ENCODE measurements at regions not wholly inside any gene's neighbourhood (a gene's known extent, or its start where the extent isn't known, plus 50 kb on each side); places are given as distances from the start of the nearest gene placed in this dataset.
A peak's percentile ranks its signal among the peaks of the same experiment; 100 is the strongest.

DNA sequence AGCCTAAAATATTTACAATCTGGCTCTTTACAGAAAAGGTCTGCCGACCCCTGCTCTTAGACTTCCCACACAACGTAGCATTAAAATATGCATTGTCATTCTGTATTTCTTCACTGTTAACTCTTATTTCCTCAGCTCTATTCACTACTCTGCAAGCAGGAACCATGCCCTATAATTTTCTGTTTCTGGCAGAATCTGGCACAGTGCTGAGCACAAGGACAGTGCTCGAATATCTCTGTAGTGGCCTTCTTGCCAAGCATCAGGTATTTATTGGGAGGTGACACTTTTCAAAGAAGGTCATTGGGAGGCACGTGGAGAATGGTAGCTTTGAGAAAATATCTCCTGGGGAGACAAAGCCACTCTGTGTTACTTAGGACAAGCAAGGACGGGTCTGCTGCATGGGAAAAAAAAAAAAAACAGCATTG, 77.9 kb downstream of the PSMG1 start:
- peak; percentile 58 for DNase-seq

- DNase-seq = no peak
These were observed 78.3 kb downstream of the PSMG1 start for GRCh38 chr21:39104911-39105310.

DNA sequence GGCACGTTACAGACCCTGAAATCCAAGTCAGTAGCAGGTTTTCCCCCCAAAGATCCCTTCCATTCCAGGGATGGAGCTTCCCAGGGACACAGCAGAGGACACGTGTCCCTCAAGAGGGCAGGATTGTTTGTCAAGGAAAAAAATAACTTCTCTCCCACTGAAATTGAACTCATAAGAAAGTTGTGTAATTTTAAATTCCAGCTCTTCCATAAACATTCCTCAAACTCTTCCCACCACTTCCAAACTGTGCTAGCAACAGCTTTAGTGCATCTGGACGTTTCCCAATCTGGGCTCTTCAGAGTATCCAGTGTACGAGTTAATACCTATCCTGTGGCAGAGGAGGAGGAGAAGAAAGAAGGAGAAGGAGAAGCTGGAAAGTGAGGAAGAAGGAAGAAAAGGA, 79.6 kb downstream of the PSMG1 start:
- no peak for DNase-seq

DNA sequence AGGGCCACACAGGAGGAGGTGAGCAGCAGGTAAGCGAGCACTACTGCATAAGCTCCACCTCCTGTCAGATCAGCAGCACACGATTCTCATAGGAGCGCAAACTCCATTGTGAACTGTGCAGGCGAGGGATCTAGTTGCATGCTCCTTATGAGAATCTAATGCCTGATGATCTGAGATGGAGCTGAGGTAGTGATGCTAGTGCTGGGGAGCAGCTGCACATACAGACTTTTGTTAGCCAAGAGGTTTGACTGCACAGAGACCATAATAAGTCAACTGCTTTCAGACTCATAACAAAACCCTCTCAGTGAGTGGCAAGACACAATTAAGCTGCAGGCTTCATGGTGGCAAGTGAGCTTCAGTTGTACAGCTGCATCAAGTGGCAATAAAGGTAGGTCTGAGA, 83.4 kb downstream of the PSMG1 start:
- no peak for DNase-seq

DNA sequence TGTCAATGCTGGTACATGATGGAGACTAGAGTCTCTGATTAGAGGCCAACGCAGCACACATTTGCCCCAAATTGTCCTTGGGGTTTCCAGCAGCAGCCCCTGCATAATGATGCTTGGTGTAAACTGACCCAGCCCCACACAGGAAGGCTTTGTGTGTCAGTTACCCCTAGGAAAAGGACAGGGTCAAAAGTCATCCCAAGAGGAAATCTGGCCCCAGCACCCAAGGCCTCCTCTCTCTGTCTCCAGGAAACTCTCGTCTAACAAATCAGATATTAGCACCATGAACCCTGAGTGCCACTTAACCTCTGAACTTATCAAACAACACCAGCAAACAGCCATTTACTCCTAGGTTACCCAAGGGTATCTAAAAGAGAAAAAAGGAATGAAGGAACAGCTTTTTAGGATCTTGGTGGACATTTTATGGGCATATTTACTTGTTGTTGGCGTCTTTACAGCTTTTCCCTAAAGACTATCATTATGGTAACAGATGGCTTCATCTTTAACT, 84.5 kb downstream of the PSMG1 start:
- DNase-seq = no peak

- no peak for DNase-seq
These were observed 85.3 kb downstream of the PSMG1 start for GRCh38 chr21:39097981-39098380.

DNA sequence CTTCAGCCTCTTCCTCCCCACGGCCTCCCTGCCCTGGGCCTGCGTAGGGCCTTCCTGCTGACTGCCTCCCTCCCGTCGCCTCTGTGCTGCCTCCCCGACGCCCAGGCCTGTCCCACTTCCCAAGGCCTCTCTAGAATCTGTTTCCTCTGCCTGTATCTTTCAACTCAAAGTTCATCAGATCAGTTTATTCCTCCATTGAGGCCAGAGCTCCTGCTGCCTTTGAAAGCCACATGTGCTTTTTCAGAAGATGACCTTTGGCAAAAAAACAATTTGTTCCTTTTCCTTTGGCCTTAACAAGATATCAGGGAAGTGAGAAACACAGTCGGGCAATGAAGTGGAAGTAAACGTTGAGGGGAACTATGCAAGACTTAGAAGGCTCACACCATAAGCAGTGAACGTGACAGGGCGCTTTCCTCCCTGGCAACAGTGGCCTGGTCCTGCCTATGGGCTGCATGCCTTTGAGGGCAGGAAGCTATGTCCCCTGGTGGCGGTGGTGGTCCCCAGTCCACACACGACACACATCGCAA, 85.9 kb downstream of the PSMG1 start:
- no peak for DNase-seq

DNA sequence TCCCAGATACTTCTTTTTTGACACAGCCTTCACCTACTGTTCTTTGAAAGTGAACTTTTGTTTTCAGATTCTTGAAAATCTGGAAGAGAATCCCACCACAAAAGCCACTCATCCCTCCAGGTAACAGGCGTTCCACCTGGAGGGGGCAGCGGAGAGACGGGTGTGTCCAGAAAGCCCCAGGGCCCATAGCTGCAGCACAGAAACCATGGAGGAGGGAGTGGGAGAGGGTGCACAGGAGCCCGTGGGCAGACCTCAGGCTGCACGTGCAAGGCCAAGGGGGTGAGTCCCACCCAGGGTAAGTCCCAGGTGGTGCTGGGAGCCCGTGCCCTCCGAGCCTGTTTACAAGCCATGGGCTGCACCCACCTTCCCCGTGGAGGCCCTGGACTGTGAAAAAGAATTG, 86.5 kb downstream of the PSMG1 start:
- no peak for DNase-seq

- DNase-seq = no peak
These were observed 87.6 kb downstream of the PSMG1 start for GRCh38 chr21:39095681-39096080.

DNA sequence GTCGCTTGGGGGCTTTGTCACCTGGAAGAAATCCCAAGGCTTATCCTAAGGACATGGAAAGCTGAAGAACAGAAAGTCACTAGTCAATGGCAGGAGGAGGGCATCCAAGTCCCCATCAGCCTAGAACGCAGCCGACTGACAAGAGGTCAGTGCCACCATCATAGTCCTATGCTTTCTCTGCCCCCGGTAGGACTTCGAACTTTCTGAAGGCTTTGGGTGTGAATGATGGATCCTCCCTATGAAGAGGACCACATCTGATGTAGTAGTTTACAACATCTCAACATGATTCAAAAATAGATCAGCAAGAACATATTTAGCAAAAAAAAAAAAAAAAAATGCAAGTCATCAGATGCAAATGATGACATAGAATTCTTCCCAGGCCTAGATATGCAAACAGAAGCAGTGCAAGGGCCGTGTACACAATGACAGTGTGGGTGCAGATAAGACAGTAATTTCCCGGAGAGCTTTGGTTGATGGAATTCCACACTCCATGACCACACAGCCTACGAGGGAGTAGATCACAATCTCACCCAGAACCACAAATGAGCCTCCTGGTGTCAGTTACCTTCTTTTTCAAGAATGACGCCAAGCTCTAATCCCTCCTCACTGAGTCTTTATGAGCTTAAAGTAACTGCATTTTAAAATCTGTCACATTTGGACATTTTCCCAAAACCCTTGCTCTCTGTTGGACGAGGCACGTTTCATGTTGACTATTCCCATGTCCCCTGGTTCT, 88.2 kb downstream of the PSMG1 start:
- DNase-seq = no peak

GRCh38 chr21:39094087-39094780, 89.0 kb downstream of the PSMG1 start:
- DNase-seq = peak; percentile 35

DNA sequence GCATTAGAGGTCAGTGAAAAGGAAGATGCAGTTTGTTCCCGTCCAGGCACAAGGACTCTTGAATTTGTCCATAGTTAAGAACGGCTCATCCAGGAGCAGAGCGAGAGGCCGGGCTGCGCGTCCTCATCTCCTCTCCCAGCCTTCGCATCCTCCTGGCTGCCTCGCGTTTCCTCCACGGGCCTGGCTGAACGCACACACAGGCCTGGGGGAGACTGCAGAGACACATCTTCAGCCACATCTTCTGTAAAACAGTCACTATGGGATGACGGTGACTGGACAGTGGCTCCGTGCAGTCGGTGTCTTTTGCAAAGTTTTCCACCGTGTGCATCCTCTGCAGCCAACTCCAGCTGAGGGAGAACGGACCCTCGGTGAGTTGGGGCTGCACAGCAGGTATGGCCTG, 89.7 kb downstream of the PSMG1 start:
- DNase-seq = no peak

DNA sequence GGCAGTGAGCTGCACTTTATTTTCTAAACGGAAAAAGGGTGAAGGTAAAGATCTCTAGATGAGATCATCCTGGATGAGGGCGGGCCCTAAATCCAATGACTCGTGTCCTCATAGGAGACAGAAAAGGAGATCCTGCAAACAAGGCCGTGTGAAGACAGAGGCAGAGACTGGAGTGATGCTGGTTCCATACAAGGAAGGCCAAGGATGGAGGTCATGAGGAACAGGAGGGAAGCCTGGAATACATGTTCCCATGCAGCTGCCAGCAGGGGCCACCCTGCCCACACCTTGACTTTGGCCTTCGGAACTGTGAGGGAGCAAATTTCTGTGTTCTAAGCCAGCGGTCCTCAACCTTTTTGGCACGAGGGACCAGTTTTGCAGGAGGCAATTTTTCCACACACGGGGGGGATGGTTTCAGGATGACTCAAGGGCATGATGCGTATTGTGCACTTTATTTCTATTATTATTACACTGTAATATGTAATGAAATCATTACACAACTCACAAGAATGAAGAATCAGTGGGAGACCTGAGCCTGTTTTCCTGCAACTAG, 94.3 kb downstream of the PSMG1 start:
- DNase-seq = no peak

DNA sequence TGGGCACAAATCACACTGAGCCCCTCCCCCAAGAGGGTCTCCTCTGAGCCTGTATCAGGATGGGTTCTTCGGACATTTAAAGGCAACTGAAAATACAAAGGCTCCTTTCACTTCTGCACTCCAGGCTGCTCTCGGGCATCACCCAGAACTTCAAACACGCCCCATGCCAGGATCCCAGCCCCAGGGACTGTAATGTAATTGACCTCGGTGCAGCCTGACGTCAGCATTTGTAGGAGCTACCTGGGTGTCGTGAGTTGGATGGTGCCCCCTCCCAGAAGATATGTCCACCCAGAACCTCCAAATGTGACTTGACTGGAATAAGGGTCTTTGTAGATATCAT, 95.2 kb downstream of the PSMG1 start:
- no peak for DNase-seq

GRCh38 chr21:39087238-39088030, 95.8 kb downstream of the PSMG1 start:
- DNase-seq = no peak

DNA sequence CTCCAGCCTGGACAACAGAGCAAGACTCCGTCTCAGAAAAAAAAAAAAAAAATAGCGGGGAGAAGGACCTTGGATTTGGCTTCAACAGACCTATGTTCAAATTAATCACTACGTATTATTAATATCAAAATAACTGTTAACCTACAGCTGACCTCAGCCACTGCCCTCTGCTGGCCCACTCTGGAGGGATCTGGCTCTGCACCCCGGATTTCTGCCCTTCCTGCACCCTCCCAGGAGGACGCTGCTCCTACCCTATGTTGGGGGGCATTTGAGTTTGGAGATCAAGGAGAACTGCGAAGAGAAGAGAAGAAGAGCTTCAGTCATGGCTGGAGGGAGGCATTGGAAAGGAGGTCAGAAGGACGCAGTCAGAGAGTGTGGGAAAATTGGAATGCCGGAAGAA, 96.7 kb downstream of the PSMG1 start:
- DNase-seq = no peak

DNA sequence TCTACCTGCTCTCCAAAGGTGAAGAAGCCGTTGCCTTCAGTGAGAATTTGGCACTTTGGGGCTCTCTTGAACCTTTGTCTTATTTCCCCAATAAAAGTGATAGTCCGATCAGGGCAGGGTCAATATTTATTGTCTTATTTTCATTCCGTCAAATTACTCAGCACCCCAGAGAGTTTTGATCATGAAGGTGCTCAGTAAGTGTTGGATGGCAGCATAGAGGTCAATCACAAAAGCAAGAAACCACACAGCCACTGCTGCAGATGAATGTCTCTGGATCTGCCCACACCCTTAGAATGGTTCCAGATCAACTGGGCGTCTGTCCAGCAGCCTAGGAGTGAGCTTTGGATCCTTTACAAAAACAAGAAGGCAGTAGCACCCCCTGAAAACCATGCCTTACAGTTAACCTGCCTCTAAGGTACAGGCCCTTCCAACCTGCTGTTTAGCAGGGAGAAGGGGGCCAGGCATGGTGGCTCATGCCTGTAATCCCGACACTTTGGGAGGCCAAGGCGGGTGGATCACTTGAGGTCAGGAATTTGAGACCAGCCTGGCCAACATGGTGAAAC, 97.3 kb downstream of the PSMG1 start:
- DNase-seq = no peak

- no peak for DNase-seq
These were observed 98.1 kb downstream of the PSMG1 start for GRCh38 chr21:39084979-39085729.

DNA sequence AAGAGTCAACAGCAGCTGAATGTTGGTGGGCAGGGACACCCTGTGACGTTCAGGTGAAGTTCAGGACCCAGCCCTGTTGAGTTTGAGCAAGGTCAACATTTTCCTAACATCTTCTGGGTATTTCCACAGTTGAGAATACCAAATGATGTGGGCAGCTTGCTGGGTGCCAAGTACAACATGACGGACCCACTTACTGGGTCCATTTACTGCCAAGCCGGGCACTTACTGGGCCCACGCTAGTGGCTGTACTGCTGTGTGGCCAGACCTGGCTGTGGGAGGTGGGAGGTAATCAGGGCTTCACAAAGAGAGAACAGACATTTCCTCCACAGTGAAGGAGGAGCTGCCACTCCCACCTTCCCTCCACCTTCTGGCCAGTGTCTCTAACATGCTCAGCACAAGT, 99.2 kb downstream of the PSMG1 start:
- DNase-seq = no peak

DNA sequence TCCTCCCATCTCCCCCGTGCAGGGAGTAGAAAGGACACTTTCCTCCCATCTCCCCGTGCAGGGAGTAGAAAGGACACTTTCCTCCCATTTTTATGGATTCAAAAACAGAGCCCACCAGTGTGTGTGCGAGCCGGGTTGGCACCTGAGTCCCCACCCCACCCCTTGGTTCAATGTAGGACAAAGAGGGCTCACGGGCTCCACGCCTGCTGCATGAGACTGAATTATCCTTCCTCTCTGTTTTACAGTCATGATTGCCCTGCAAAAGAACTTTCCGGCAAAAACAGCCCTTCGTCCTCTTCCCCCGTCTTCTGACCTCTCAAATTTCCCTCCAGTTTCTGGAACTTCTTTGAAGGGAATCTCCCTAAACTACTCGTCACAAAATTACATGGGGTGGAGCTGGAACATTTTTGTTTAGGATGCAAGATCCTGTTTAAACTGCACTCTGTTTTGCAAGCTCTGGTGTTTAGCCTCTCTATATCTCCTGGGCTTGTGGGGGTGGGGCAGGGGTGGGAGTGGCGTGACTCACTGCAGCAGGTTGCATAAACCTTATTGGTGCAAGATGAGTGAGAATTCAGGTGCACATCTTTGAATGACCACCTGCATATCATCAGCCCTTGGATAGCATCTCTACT, 99.8 kb downstream of the PSMG1 start:
- no peak for DNase-seq

GRCh38 chr21:39082656-39083376, 100.4 kb downstream of the PSMG1 start:
- DNase-seq = no peak

Measured in GF-D8 (cell line).